HG02981 (cell line): ENCODE measurements at regions not wholly inside any gene's neighbourhood (a gene's known extent, or its start where the extent isn't known, plus 50 kb on each side); places are given as distances from the start of the nearest gene placed in this dataset.
"Not testable (repeated sequence)": the region's sequence is repeated elsewhere in the genome, so short reads cannot be mapped to it uniquely, and the experiment has no call there.

Experiments
- ATAC-seq: cut with Tn5 transposase; IDR thresholded peaks from one replicate; pipeline ENCODE4 v1.9.1; 2021; ENCODE audit warnings: mild to moderate bottlenecking, moderate library complexity; ENCODE audit not compliant: unreplicated experiment

GRCh38 chr9:87392086-87392485 is 105.6 kb upstream of the DAPK1 start:
- no peak for ATAC-seq

DNA sequence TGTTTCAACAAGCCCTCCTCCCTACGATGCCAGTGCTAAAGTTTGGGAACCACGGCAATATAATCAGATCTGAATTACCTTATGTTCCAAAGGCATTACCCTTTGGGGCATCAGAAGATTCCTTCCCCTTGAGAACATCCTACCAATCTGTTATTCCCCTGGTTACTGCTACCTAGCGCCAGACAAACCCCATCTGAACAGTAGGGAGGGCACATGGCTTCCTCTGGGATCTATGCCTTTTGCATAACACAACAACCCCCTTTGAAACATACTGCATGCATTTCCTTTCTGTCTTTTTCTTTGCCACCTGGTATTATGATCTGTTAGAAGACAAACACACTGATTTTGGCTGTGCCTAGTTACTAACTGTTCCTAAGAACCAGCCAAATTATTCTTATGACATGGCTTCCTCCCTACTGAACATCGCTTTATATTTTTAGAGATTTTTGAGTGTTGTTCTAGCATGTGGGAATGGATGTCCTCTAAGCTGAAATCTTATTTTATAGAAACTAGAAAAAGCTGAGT is 103.9 kb upstream of the DAPK1 start:
- ATAC-seq: no peak

- ATAC-seq: no peak
These were observed 101.7 kb upstream of the DAPK1 start for GRCh38 chr9:87395804-87396479.

DNA sequence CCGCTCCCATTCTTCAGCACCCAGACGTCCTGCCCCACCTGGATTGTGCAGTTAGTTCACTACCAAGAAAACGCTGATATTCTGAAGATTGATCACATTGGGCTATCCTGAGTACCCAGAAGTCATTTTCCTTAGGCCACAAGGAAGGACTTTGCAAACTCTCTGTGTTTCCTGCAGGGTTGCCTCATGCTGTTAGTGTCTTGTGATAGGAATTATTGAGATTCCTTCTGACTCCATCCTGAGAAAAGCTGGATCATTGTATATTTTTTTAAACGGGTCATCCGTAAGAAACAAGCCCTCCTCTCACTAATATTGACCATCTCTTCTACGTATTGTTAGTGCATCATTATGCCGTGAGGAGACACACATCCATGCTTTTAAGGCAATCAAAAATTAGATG is 96.0 kb upstream of the DAPK1 start:
- no peak for ATAC-seq

DNA sequence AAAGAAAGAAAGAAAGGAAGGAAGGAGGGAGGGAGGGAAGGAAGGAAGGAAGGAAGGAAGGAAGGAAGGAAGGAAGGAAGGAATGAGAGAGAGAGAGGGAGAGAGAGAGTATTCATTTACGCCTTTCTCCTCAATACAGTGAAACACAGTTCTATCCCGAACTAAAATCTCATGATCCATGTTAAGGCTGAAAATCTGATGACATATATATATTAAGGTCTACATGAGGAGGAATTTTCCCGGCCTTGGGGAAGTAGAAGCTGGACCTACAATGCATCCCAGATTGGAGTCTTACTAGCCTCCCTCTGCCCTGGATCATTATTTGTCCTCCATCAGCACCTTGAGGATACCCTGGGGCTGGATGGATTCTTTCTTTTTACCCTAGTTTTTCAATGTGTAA is 95.1 kb upstream of the DAPK1 start:
- no peak for ATAC-seq

GRCh38 chr9:87405677-87406542 is 91.8 kb upstream of the DAPK1 start:
- ATAC-seq: no peak

GRCh38 chr9:87406543-87407166 is 91.0 kb upstream of the DAPK1 start:
- ATAC-seq: no peak

GRCh38 chr9:87410047-87411005 is 87.3 kb upstream of the DAPK1 start:
- not testable (repeated sequence) for ATAC-seq

DNA sequence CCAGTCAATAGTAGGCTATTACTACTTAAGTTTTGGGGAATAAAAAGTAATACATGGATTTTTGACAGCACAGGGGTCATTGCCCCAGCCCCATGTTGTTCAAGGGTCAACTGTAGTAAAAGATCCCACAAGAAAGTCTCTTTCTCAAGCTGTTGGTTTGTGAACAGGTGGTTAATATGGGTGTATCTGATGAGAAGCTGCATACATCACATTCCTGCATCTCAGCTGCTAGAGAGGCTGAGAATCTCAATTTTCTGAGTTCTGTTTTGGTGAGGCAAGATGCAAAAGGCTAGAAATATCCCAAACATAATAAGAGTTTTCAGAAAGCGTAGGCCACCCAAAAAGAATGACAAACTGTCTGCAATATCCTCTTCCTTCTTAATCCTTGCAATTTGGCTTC is 76.8 kb upstream of the DAPK1 start:
- no peak for ATAC-seq

- no peak for ATAC-seq
These were observed 75.9 kb upstream of the DAPK1 start for GRCh38 chr9:87421734-87422133.

DNA sequence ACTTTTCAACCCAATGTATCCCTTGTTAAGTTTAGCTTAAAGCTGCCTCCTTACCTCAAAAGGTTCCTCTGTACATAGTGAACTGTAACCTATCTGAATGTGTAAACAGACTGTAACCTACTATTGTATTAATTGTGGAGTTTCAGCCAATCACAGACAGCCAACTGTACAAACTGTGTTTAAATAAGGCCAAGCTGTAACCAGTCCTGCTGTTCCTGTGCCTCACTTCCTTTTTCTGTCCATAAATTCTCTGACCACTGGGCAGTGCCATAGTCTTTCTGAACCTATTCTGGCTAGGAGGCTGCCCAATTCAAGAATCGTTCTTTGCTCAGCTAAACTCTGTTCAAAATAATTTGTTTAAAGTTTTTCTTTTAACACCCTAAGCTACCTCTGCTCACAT is 74.7 kb upstream of the DAPK1 start:
- ATAC-seq: no peak

DNA sequence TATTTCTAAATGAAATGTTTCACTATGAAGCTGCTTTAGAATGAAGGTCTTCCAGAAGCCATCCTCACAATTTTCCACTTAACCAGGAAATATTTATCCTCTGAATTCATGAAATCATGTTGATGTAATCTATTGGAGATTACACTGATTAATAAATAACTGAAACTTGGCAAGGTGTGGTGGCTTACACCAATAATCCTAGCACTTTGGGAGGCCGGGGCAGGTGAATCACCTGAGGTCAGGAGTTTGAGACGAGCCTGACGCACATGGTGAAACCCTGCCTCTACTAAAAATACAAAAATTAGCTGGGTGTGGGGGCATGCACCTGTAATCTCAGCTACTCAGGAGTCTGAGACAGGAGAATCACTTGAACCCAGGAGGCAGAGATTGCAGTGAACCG is 73.8 kb upstream of the DAPK1 start:
- not testable (repeated sequence) for ATAC-seq

- no peak for ATAC-seq
These were observed 72.5 kb upstream of the DAPK1 start for GRCh38 chr9:87425202-87425601.

GRCh38 chr9:87427851-87428506 is 69.7 kb upstream of the DAPK1 start:
- no peak for ATAC-seq

GRCh38 chr9:87428659-87429058 is 69.0 kb upstream of the DAPK1 start:
- ATAC-seq: no peak

GRCh38 chr9:87431837-87432236 is 65.8 kb upstream of the DAPK1 start:
- ATAC-seq: no peak

GRCh38 chr9:87433853-87434252 is 63.8 kb upstream of the DAPK1 start:
- no peak for ATAC-seq

- no peak for ATAC-seq
These were observed 63.3 kb upstream of the DAPK1 start for GRCh38 chr9:87434366-87434765.

- ATAC-seq: no peak
These were observed 62.3 kb upstream of the DAPK1 start for GRCh38 chr9:87435189-87435880.
